ENCODE measurements at regions not wholly inside any gene's neighbourhood (a gene's known extent, or its start where the extent isn't known, plus 50 kb on each side); places are given as distances from the start of the nearest gene placed in this dataset.

DNA sequence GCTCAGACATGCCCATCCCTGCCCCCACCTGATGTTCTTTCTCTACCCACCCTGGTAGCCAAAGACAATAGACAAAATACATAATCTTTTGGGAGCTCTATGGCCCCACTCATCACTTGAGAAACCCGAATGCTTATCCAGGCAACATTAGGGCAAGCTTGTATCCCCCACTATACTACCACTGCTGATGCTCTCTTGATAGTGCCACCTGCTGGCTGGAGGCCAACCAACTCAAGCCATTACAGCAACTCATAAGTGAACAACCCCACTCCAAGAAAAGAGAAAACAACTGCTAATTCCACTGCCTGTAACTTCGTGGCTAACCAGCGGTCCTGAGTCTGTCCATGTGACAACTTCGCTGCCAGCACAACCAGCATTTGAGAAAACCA is 342.5 kb upstream of the TGFBR2 start:
- no peak for DNase-seq (ENCODE audit: low spot score)

DNA sequence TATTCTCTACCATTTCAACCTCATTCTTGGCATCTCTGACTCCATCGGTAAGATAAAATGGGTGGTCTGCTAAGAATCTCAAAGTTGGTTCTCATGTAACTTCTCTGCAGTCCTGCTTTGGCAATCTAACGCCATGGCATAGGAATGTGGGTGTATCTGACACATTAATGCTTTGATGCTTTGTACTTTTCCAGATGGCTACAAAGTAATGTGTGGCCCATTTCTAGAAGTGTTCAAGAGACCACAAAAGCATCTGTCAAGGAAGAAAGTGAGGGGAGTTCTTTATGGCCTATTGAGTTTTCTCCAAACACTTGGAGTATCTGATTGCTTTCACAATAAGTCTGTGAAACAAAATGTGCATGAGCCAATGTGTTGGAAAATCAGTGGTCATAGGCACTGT is 339.9 kb upstream of the TGFBR2 start:
- no peak for DNase-seq (ENCODE audit: low spot score)

DNA sequence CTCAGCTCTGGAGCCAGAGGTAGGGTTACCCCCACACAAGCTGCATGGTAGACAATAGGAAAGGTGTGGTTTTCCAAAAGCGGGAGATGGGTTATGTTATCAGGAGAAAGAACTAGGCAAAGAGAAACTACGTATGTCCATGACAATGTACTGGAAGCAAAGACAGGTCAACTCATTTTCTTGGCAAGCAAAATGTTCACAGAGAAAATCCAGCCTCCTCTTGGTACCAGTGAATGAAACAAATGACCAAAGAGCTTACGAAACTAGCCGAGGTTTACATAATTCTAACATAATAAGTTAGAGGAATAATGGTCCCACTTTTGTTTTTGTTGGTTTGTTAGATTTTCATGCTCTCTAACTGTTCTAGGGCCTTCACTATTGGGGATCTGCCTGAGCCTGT is 338.1 kb upstream of the TGFBR2 start:
- DNase-seq (ENCODE audit: low spot score): no peak

DNA sequence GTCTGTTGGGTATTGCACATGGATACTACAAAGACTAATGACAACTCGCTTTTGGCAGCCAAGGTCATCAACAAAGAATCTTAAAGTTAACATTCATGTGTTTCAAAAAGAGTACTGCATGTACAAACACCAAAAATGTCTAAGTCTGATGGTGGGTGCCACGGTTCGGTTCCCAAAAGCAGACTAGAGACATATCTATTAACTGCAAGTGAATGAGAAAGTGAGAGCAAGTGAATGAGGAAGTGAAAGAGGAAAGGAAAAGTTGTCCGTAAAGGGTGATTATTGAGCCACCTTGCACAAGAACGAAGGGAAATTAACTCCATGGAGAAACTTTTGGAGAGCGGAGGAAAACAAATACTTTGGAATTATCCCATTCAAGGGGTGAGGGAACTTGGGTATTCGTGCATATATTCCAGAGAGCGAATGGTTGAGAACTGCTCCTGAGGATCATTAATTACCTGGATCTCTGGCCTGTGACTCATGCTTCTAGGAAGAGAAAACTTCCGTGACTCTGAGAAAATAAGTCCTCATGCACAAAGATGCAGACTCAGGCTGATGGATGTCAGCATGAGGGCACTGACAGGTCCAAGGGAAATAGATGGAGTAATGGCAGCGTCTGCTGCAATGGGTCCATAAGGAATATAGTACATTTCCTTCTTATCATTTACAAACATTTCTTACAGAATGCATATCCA is 336.5 kb upstream of the TGFBR2 start:
- DNase-seq (ENCODE audit: low spot score): no peak

DNA sequence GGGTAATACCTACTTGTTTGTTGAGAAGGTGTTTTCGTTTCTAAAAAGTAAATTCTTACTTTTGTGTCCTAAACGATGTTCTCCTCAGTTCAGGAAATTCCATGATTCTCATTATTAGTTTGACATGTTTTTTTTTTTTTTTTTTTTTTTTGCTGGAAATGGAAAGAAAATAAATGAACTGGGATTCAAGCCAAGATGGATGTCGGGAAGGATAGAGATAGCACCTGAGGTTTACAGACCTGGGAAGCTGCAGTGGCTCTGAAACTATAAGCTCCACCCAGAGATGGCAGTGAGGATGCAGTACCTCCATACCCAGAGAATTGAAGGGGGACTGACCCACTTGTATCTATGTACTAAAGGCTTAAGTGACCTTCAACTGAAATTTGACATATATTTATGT is 334.6 kb upstream of the TGFBR2 start:
- no peak for DNase-seq (ENCODE audit: low spot score)

DNA sequence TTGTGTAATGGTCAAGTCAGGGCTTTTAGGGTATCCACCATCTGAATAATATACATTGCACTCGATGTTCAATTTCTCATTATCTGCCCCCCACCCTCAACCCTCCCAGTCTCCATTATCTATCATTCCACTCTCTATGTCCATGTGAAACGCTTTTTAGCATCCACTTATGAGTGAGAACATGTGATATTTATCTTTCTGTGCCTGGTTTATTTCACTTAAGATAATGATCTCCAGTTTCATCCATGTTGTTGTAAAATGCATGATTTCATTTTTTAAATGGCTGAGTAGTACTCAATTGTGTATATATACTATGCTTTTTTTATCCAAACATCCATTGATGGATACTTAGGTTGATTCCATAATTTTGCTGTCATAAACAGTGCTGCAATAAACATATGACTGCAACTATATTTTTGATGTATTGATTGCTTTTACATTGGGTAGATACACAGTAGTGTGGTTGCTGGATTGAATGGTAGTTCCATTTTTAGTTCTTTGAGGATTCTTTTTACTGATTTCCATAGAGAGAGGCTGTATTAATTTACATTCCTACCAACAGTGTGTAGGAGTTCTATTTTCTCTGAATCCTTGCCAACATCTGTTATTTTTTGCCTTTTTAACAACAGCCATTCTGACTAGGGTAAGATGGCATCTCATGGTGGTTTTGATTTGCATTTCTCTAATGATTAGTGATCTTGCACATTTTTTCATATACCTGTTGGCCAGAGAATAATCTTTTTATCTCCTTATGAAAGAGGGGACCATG is 332.9 kb upstream of the TGFBR2 start:
- no peak for DNase-seq (ENCODE audit: low spot score)

DNA sequence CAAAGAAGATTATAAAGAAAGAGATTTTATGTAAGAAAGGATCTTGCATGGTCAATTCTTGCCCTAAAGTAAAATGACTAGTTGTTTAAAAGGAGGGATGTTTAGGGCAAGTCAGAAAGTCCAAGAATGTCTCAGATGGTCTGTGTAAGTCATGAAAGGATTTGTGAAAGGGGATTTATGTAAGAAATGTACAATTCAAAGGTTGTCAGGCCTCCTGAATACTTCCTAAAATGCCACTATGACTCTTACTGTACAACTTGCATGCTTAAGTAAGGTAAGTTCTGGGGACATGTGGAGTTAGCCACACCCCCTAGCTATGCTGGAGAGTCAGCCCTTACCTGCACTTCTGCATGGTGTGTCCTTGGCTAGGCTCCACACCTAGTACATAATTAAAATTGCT is 328.9 kb upstream of the TGFBR2 start:
- no peak for DNase-seq (ENCODE audit: low spot score)

DNA sequence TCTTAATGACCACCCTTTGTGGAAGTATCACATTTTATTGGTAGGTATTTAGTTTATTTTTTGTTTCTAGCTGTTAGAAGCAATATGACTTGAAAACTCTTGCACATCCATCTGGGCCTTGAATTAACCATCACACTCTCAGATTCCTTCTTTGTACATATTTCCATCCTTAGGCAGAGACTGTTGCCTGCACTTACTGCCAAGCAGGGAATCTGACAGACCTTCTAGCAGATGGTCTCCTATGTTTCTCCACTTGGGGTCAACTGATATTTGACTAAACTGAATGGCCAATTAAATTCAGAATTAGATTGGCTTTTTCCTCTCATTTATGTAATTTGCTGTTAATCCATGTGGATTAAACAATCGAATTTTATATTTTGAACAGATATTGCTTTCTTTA is 324.9 kb upstream of the TGFBR2 start:
- no peak for DNase-seq (ENCODE audit: low spot score)

DNA sequence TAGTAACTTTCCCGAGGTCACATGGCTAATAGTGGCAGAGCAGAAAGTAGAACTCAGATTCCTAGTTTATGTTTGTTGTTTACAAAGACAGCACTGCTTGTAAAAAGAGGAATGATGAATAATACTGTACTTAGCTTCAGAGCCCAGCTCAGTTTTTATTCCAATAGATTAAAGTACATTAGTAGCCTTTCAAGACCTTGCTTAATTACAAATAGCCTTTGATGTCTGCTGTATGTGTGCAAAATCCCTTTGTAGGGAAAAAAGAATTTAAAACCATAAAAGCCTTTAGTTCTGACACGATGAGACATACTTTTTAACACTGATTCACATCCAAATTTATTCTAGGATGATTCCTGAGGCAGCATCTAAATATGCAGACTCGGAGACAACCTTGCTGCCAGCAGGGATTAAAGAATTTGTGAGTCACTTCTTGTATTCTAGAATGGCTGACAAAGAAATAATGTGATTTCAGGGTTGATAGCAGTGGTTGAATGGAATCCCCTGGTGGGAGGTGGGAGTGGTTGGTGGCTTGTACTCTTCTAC is 324.2 kb upstream of the TGFBR2 start:
- DNase-seq (ENCODE audit: low spot score): no peak

DNA sequence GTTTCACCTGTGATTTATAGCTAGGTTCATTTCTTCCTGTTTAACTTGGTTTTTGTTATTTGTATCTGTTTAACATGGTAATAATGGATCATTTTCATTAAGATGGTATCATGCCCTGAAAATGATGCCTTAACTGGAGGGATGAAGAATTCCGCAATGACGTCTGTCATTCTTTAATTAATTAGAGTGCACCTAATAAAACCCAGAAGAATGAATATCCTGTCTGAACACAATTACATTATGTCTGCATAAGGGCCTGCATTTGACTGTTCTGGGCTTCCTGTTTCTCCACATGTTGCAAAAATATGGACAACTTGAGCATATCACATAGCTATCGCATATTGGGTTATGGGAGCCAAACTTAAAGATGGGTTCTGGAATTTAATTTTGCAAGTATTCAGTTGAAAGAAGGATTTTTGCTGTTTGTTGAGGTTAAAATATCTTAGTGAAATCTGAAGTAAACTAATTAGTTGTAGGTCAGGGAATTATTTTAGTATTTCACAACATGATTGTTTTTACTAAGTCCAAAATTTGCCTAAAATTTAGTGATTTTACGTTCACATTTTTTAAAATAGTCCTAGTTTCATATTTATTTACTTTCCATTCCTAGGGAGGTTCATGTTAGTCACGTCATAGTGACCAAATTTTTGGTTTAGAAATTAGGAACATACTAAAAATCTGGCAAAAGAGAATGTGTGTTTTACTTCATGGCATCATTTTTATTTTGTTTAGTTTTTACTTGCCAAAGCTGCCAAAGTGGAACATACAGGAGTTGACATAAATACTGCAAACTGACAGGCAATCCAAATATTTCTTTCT is 321.0 kb upstream of the TGFBR2 start:
- DNase-seq (ENCODE audit: low spot score): no peak

DNA sequence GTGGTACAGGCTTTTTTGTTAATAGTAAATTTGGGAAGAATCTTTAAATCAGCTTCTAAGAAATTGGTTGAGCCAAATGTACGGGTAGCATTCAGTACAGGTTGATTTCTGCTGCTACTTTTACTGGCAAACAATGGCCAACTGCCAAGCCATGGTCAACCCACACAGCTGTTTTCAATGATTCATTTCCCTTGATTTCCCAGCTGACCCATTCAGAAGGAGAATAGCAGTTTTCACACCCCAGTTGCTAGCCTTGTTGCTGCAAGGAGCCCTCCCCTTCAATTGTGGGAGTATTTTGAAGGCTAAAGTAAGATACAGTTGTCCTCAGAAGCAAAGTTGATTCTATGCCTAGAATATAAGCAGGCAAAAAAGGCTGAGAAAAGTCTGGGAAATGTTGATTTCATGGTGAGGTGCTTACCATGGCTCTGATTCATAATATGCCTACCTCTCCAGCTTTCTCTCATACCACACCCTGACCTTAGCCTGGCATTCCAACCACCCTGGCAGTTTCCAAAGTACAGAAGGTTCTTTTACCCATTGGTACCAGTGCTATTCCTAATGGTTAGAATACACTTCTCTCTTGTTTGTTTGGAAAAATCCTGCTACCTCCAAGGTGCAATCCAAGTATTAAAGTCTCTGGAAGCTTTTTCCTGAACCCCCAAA is 320.3 kb upstream of the TGFBR2 start:
- DNase-seq (ENCODE audit: low spot score): no peak

DNA sequence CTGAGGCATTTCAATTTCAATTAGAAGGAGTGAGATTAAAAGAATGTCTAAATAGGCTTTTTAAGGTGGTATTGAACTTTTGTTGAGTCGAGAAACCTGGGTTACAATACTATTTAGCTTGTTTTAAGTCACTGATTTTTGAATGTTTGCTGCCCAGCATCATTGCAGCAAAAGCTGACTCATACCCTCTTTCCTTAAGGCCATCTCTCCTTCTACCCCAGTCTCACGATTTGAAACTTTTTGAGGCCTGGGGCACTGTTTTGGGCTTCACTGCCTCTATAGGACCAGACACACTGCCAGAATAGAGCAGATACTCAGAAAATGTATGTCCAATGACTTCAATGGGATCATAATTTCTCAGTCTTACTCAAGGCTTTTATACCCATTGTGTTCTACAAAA is 319.6 kb upstream of the TGFBR2 start:
- DNase-seq (ENCODE audit: low spot score): no peak

DNA sequence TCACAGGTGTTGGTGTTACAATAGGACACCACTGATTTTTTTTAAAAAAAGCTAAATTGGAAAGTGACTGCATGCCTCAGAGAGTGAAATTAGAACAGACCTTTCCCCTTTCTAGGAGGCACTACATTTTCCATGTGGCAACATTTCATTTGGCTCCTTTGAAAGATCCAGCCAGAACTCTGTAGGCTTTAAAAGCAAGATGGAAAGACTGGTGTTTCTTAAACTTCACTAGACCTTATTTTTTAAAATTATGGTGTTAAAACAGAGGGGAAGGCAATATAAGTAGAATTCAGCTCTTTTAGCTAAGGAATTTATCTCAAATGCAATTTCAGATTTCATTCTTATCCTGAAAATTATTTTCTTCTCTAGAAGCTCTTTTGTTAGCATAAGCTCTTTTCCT is 317.6 kb upstream of the TGFBR2 start:
- DNase-seq (ENCODE audit: low spot score): no peak

DNA sequence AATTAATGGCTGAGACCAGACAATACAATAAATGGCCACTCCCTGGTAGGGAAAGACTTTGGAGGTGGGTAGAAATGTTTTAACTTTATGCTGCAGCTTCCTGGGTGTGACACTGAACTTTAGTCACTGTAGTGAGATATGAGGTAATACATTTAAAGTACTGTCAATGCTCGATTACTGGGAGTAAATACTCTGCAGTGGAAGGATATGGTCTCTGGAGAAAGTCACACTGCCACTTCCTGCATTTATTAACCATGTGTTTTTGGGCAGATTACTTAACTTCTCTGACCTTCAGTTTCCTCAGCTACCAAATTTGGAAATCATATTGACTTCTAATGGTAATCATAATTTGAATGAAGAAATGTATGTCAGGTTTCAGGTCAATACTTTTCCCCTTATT is 317.1 kb upstream of the TGFBR2 start:
- peak; percentile 51 for DNase-seq (ENCODE audit: low spot score)

DNA sequence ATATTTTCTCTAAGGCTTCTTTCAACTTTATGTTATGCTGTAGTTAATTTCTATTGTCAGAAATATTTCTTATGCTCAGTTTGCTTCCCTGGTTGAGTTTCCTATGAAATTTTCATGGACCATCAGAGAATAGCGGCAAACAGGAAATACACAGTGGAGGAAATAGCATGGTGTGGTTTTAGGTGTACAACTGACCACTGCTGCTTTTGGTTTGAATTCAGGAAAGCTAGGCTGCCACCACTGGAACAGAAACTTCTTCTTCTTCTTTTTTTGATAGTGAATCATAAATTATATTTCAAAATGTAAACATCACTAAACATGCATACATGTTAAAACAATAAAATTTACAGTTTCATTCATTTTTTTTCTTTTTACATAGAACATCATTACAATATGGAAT is 316.6 kb upstream of the TGFBR2 start:
- no peak for DNase-seq (ENCODE audit: low spot score)

DNA sequence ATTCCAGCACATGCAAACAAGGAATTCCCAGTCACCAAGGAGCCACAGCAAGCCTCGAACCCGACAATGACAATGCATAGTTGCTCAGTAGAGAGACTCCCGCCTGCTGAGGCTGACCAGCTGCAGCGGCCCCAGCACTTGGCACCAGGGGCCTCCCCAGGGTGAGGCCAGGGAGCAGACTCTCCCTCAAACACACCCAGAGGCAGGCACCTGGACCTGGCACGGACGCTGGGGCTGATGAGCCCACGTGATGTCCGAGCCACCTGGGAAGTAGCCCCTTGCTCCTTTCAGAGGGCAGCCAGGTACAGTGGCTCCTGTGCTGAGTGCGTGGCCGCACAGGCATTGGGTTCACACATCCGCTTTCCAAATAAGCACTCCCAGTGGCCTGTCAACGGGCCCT is 315.9 kb upstream of the TGFBR2 start:
- DNase-seq (ENCODE audit: low spot score): no peak

DNA sequence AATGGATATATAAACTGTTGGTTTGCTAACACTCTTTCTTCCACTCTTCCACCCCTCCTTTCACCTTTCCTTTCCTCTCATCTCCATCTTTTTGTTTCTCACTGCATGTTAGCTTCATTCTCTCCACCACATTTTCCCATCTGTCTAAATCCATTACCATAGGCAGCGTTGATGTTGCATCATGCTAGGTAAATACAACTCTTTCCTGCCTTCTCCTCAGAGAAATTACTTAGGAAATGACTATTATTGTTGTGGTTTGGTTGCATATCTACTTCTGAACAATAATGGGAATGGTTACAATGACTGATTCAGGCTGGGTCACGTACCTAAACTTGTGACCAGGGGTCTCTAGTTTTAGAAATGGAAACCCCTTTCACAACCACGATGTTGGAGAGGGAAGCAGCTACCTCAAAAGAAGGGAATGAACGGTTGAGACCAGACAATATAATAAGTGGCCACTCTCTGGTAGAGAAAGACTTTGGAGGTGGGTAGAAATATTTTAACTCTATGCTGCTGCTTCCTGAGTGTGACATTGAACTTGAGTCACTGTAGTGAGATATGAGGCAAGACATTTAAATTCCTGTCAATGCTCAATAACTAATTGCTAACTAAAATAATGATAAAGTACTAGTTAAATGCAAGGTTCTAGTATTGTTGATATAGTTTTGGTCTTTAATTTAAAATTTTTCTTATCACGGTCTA is 314.1 kb upstream of the TGFBR2 start:
- no peak for DNase-seq (ENCODE audit: low spot score)

DNA sequence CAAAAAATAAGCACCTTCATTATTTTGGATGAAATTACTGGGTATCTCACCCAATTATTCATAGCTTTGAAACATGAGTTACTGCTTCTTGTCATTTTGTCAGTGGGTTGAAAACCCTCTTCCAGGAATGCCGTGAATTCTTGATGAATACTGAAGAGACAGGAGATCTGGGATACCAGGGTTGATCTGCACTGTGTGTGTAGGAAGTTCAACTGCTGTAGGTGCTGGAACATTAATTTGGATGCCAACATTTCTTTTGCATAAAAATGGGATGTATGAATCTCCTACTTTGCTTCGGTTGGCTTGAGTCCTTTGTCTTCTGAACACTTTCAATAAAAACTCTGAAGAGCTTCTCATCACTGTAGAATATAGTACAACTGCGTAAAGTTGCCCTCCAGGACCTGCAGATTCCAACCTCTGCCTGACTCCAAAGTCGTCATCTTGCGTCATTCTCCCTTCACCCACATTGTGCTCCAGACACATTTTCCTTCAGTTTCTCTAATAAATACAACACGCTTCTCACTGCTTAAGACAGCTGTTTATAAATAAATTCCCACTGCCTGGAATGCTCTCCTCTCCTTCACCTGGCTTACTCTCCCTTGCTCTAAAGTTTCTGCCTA is 312.7 kb upstream of the TGFBR2 start:
- no peak for DNase-seq (ENCODE audit: low spot score)

DNA sequence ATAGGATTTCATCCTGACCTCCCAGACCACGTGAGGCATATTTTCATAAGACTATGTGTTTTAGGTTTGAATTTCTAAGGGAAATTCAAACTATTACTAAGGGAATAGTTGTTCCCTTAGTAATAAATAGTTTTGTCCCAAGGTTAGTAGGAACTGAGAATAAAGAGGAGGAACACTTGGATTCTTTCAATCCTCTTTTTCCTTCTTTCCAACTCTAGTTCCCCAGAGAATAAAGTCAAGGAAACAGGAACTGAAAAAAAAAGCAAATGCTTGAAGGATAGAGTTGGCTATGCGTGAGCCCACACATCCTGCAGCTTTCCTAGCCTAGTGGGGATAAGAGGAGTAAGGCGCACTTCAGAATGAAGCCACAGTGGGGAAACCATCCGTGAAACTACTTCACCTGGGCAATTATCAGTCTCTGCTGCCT is 312.1 kb upstream of the TGFBR2 start:
- no peak for DNase-seq (ENCODE audit: low spot score)

DNA sequence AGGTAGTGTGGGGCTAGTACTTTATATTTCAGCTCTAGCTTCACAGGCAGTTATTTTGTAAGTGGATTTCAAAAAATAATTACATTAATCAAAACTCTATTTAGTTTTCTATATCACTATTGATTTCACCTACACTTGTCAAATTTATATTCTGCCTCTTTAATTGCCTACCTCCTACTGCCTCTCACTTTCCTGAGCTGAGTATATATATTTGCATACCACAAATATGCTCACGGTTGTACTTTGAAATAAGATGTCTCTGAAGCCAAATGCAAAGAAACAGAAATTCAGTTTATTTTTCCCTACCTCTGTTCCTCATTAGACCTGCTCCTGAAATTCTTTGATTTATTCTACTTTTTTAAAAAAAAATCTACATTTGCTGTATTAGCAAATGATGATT is 309.3 kb upstream of the TGFBR2 start:
- no peak for DNase-seq (ENCODE audit: low spot score)

Measured in HuH-7.5 (cell line).